ENCODE measurements at regions not wholly inside any gene's neighbourhood (a gene's known extent, or its start where the extent isn't known, plus 50 kb on each side); places are given as distances from the start of the nearest gene placed in this dataset.

DNA sequence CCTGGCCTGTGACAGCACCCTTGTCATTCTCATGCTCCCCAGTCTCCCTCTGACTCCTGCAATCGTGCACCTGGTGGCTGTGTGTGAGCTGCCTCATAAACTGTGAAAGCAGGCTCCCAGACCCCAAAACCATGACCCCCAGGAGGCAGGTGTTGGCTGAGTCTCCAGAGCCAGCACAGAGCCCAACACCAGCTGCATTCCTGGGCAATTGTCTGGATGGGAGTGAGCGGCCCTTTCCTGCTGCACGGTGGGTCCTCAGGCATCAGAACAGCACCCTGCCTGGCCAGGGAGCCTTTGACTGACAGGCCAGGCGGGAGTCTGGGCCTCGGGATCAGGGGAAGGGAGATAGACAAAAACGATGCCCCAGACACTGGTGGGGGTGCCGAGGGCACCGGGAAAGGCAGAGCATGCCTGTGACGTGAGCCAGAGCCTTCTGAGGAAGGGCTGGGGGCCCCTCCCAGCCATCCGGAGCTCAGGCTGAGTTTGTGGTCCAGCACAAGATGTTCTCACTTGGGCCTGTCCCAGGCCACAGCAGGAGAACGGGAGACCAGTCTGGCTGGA, 135.1 kb upstream of the GPC1 start:
- TF ChIP-seq SIN3A (conservative IDR thresholded peaks at IDR 0.05 in 1 of 2, IDR thresholded peaks at IDR 0.05 in 1 of 2; ENCODE audit: low read depth in 1 of 2, low read length in 2 of 2) (no peak), POLR2AphosphoS5 (IDR thresholded peaks at IDR 0.05; ENCODE audit: low read depth, low read length) (no peak), TAF1 (IDR thresholded peaks at IDR 0.05; ENCODE audit: low read depth, low read length) (no peak), SIX5 (IDR thresholded peaks at IDR 0.05; ENCODE audit: low read depth, low read length) (no peak), POLR2A (IDR thresholded peaks at IDR 0.05; ENCODE audit: control extremely low read depth in 1 of 2, low read depth in 2 of 2, low read length in 2 of 2) (no peak), CHD2 (IDR thresholded peaks at IDR 0.05; ENCODE audit: low read length) (no peak), FOSL1 (IDR thresholded peaks at IDR 0.05; ENCODE audit: insufficient read depth, low read depth, low read length) (no peak), EZH2 (IDR thresholded peaks at IDR 0.05; ENCODE audit: low read depth, low read length, severe bottlenecking) (no peak), TCF12 (IDR thresholded peaks at IDR 0.05; ENCODE audit: low read depth, low read length) (no peak)
- TF ChIP-seq, protein P1, sequence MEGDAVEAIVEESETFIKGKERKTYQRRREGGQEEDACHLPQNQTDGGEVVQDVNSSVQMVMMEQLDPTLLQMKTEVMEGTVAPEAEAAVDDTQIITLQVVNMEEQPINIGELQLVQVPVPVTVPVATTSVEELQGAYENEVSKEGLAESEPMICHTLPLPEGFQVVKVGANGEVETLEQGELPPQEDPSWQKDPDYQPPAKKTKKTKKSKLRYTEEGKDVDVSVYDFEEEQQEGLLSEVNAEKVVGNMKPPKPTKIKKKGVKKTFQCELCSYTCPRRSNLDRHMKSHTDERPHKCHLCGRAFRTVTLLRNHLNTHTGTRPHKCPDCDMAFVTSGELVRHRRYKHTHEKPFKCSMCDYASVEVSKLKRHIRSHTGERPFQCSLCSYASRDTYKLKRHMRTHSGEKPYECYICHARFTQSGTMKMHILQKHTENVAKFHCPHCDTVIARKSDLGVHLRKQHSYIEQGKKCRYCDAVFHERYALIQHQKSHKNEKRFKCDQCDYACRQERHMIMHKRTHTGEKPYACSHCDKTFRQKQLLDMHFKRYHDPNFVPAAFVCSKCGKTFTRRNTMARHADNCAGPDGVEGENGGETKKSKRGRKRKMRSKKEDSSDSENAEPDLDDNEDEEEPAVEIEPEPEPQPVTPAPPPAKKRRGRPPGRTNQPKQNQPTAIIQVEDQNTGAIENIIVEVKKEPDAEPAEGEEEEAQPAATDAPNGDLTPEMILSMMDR (IDR thresholded peaks at IDR 0.05; ENCODE audit: control extremely low read depth in 1 of 3, insufficient read depth in 1 of 3, low read depth in 1 of 3, low read length in 3 of 3): no peak
- TF ChIP-seq, protein P2, sequence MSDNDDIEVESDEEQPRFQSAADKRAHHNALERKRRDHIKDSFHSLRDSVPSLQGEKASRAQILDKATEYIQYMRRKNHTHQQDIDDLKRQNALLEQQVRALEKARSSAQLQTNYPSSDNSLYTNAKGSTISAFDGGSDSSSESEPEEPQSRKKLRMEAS (IDR thresholded peaks at IDR 0.05): no peak

All from H1 (cell line).